ENCODE measurements at regions not wholly inside any gene's neighbourhood (a gene's known extent, or its start where the extent isn't known, plus 50 kb on each side); places are given as distances from the start of the nearest gene placed in this dataset.
"Not testable (repeated sequence)": the region's sequence is repeated elsewhere in the genome, so short reads cannot be mapped to it uniquely, and the experiment has no call there.

GRCh38 chr12:92259291-92259690, 113.6 kb upstream of the BTG1 start:
- no peak for DNase-seq

GRCh38 chr12:92257261-92257660, 111.6 kb upstream of the BTG1 start:
- DNase-seq, result no peak

GRCh38 chr12:92255741-92256140, 110.1 kb upstream of the BTG1 start:
- DNase-seq, result no peak

- no peak for DNase-seq
Measured at GRCh38 chr12:92253301-92253700, 107.7 kb upstream of the BTG1 start.

GRCh38 chr12:92248977-92249376, 103.3 kb upstream of the BTG1 start:
- DNase-seq, result no peak

- no peak for DNase-seq
Measured at GRCh38 chr12:92244036-92244435, 98.4 kb upstream of the BTG1 start.

- DNase-seq, result no peak
Measured at GRCh38 chr12:92242907-92243306, 97.3 kb upstream of the BTG1 start.

- no peak for DNase-seq
Measured at GRCh38 chr12:92237762-92238523, 92.3 kb upstream of the BTG1 start.

- DNase-seq, result no peak
Measured at GRCh38 chr12:92237262-92237661, 91.6 kb upstream of the BTG1 start.

GRCh38 chr12:92235703-92236472, 90.2 kb upstream of the BTG1 start:
- no peak for DNase-seq

GRCh38 chr12:92234533-92234932, 88.9 kb upstream of the BTG1 start:
- no peak for DNase-seq

GRCh38 chr12:92233346-92234015, 87.8 kb upstream of the BTG1 start:
- no peak for DNase-seq

- not testable (repeated sequence) for DNase-seq
Measured at GRCh38 chr12:92232371-92232932, 86.8 kb upstream of the BTG1 start.

- not testable (repeated sequence) for DNase-seq
Measured at GRCh38 chr12:92231945-92232344, 86.3 kb upstream of the BTG1 start.

GRCh38 chr12:92231532-92231931, 85.9 kb upstream of the BTG1 start:
- not testable (repeated sequence) for DNase-seq

- no peak for DNase-seq
Measured at GRCh38 chr12:92229381-92229780, 83.7 kb upstream of the BTG1 start.

- DNase-seq, result no peak
Measured at GRCh38 chr12:92226961-92227360, 81.3 kb upstream of the BTG1 start.

GRCh38 chr12:92226071-92226661, 80.5 kb upstream of the BTG1 start:
- no peak for DNase-seq

- no peak for DNase-seq
Measured at GRCh38 chr12:92224685-92225331, 79.2 kb upstream of the BTG1 start.

GRCh38 chr12:92223481-92223880, 77.8 kb upstream of the BTG1 start:
- no peak for DNase-seq

- no peak for DNase-seq
Measured at GRCh38 chr12:92221656-92222315, 76.1 kb upstream of the BTG1 start.
